K562 (cell line): ENCODE measurements at regions not wholly inside any gene's neighbourhood (a gene's known extent, or its start where the extent isn't known, plus 50 kb on each side); places are given as distances from the start of the nearest gene placed in this dataset.

ENCODE experiments used
- ELF4 ChIP-seq: fragments of 450-650 bp; formaldehyde crosslinking; IDR thresholded peaks from 2 replicates; pipeline ENCODE4 v1.4.0; 2022; ENCODE audit warnings: missing genetic modification characterization
- EZH2 ChIP-seq: IDR thresholded peaks from 2 replicates; pipeline ENCODE4 v1.6.1; 2012; ENCODE audit warnings: low read depth, mild to moderate bottlenecking, inconsistent platforms, low read length, borderline replicate concordance
- HMG20B ChIP-seq: fragments of 250-450 bp; sonication (Bioruptor Pico); IDR thresholded peaks from 2 replicates; pipeline ENCODE4 v1.5.0; 2021; ENCODE audit warnings: mild to moderate bottlenecking
- POLR2A ChIP-seq: fragments of 450-650 bp; conservative IDR thresholded peaks from 2 replicates; pipeline ENCODE4 v1.6.1; 2016
- POLR3A ChIP-seq: IDR thresholded peaks from 2 replicates; pipeline ENCODE4 v1.6.1; 2011; ENCODE audit warnings: borderline replicate concordance, mild to moderate bottlenecking, moderate library complexity; ENCODE audit not compliant: insufficient read length, insufficient read depth; ENCODE audit errors: extremely low read depth
- TF ChIP-seq, protein P1 (sequence below): fragments of 250-450 bp; sonication (Bioruptor Pico); IDR thresholded peaks from 2 replicates; pipeline ENCODE4 v1.8.0; 2021; ENCODE audit warnings: borderline replicate concordance, mild to moderate bottlenecking, moderate library complexity; ENCODE audit not compliant: poor library complexity, severe bottlenecking
- TF ChIP-seq, protein P2 (sequence below), 3 experiments: IDR thresholded peaks in 2 of 3; conservative IDR thresholded peaks in 1 of 3; 2 replicates each; pipeline ENCODE4 v1.5.1; 2011 to 2012; ENCODE audit warnings: low read length in 3 of 3, mild to moderate bottlenecking in 3 of 3, control low read depth in 2 of 3, improper control_type of control experiment in 1 of 3, inconsistent platforms in 1 of 3, low read depth in 1 of 3, mixed read lengths in 1 of 3, moderate library complexity in 1 of 3; ENCODE audit not compliant: insufficient read depth in 2 of 3
- TF ChIP-seq, protein P3 (sequence below): fragments of 450-650 bp; formaldehyde crosslinking; IDR thresholded peaks from 2 replicates; pipeline ENCODE4 v1.4.0; 2022; ENCODE audit warnings: missing genetic modification characterization
- TF ChIP-seq, protein P4 (sequence below): sonication (generic); formaldehyde crosslinking; IDR thresholded peaks from 2 replicates; pipeline ENCODE4 v1.8.0; 2022; ENCODE audit warnings: mild to moderate bottlenecking, missing genetic modification reagents, borderline replicate concordance
- TF ChIP-seq, protein P5 (sequence below), 2 experiments: fragments of 450-650 bp; IDR thresholded peaks; 2 replicates each; pipeline ENCODE4 v1.6.1; 2018; ENCODE audit warnings: mild to moderate bottlenecking in 2 of 2, low read depth in 1 of 2; ENCODE audit not compliant: partially characterized antibody in 2 of 2
- TF ChIP-seq, protein P6 (sequence below): fragments of 250-450 bp; sonication (Bioruptor Pico); IDR thresholded peaks from 2 replicates; pipeline ENCODE4 v1.4.0; 2020; ENCODE audit warnings: mild to moderate bottlenecking

DNA sequence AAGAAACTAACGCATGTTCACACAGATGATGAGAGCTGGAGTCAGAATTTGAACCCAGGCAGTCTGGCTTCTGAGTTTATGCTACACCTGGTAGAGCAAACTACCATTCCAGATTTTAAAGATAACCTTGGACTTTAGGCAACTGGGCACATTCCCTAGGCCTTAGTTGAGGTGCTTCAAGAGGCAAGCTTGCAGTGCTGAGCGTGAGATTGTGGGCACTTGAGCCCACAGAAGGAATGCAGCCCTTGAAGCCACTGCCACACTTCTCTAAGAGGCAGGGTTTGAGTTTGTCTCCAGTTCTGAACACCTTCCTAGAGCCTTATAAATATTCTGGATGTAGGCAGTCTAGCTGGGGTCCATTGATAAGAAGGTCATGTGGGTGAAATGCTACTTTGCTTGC lies 216.1 kb upstream of the SLC14A2 start:
- TF ChIP-seq POLR2A (no peak), POLR3A (no peak), ELF4 (CRISPR knock-in tag) (no peak), EZH2 (no peak), HMG20B (no peak)
- TF ChIP-seq, protein P1, sequence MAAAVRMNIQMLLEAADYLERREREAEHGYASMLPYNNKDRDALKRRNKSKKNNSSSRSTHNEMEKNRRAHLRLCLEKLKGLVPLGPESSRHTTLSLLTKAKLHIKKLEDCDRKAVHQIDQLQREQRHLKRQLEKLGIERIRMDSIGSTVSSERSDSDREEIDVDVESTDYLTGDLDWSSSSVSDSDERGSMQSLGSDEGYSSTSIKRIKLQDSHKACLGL: no peak
- TF ChIP-seq, protein P2, sequence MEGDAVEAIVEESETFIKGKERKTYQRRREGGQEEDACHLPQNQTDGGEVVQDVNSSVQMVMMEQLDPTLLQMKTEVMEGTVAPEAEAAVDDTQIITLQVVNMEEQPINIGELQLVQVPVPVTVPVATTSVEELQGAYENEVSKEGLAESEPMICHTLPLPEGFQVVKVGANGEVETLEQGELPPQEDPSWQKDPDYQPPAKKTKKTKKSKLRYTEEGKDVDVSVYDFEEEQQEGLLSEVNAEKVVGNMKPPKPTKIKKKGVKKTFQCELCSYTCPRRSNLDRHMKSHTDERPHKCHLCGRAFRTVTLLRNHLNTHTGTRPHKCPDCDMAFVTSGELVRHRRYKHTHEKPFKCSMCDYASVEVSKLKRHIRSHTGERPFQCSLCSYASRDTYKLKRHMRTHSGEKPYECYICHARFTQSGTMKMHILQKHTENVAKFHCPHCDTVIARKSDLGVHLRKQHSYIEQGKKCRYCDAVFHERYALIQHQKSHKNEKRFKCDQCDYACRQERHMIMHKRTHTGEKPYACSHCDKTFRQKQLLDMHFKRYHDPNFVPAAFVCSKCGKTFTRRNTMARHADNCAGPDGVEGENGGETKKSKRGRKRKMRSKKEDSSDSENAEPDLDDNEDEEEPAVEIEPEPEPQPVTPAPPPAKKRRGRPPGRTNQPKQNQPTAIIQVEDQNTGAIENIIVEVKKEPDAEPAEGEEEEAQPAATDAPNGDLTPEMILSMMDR (IDR thresholded peaks at IDR 0.05 in 2 of 3, conservative IDR thresholded peaks at IDR 0.05 in 1 of 3; ENCODE audit: insufficient read depth in 2 of 3, low read depth in 1 of 3, low read length in 3 of 3): no peak
- TF ChIP-seq, protein P3, sequence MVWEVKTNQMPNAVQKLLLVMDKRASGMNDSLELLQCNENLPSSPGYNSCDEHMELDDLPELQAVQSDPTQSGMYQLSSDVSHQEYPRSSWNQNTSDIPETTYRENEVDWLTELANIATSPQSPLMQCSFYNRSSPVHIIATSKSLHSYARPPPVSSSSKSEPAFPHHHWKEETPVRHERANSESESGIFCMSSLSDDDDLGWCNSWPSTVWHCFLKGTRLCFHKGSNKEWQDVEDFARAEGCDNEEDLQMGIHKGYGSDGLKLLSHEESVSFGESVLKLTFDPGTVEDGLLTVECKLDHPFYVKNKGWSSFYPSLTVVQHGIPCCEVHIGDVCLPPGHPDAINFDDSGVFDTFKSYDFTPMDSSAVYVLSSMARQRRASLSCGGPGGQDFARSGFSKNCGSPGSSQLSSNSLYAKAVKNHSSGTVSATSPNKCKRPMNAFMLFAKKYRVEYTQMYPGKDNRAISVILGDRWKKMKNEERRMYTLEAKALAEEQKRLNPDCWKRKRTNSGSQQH (CRISPR knock-in tag): no peak
- TF ChIP-seq, protein P4, sequence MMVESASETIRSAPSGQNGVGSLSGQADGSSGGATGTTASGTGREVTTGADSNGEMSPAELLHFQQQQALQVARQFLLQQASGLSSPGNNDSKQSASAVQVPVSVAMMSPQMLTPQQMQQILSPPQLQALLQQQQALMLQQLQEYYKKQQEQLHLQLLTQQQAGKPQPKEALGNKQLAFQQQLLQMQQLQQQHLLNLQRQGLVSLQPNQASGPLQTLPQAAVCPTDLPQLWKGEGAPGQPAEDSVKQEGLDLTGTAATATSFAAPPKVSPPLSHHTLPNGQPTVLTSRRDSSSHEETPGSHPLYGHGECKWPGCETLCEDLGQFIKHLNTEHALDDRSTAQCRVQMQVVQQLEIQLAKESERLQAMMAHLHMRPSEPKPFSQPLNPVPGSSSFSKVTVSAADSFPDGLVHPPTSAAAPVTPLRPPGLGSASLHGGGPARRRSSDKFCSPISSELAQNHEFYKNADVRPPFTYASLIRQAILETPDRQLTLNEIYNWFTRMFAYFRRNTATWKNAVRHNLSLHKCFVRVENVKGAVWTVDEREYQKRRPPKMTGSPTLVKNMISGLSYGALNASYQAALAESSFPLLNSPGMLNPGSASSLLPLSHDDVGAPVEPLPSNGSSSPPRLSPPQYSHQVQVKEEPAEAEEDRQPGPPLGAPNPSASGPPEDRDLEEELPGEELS (CRISPR knock-in tag): no peak
- TF ChIP-seq, protein P5, sequence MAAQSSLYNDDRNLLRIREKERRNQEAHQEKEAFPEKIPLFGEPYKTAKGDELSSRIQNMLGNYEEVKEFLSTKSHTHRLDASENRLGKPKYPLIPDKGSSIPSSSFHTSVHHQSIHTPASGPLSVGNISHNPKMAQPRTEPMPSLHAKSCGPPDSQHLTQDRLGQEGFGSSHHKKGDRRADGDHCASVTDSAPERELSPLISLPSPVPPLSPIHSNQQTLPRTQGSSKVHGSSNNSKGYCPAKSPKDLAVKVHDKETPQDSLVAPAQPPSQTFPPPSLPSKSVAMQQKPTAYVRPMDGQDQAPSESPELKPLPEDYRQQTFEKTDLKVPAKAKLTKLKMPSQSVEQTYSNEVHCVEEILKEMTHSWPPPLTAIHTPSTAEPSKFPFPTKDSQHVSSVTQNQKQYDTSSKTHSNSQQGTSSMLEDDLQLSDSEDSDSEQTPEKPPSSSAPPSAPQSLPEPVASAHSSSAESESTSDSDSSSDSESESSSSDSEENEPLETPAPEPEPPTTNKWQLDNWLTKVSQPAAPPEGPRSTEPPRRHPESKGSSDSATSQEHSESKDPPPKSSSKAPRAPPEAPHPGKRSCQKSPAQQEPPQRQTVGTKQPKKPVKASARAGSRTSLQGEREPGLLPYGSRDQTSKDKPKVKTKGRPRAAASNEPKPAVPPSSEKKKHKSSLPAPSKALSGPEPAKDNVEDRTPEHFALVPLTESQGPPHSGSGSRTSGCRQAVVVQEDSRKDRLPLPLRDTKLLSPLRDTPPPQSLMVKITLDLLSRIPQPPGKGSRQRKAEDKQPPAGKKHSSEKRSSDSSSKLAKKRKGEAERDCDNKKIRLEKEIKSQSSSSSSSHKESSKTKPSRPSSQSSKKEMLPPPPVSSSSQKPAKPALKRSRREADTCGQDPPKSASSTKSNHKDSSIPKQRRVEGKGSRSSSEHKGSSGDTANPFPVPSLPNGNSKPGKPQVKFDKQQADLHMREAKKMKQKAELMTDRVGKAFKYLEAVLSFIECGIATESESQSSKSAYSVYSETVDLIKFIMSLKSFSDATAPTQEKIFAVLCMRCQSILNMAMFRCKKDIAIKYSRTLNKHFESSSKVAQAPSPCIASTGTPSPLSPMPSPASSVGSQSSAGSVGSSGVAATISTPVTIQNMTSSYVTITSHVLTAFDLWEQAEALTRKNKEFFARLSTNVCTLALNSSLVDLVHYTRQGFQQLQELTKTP (IDR thresholded peaks at IDR 0.05; ENCODE audit: low read depth in 1 of 2, partially characterized antibody in 2 of 2): no peak
- TF ChIP-seq, protein P6, sequence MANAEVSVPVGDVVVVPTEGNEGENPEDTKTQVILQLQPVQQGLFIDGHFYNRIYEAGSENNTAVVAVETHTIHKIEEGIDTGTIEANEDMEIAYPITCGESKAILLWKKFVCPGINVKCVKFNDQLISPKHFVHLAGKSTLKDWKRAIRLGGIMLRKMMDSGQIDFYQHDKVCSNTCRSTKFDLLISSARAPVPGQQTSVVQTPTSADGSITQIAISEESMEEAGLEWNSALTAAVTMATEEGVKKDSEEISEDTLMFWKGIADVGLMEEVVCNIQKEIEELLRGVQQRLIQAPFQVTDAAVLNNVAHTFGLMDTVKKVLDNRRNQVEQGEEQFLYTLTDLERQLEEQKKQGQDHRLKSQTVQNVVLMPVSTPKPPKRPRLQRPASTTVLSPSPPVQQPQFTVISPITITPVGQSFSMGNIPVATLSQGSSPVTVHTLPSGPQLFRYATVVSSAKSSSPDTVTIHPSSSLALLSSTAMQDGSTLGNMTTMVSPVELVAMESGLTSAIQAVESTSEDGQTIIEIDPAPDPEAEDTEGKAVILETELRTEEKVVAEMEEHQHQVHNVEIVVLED (CRISPR knock-in tag): no peak
